Omental fat pad (tissue), 3 donors: ENCODE measurements at regions not wholly inside any gene's neighbourhood (a gene's known extent, or its start where the extent isn't known, plus 50 kb on each side); places are given as distances from the start of the nearest gene placed in this dataset.

Experiments
- ATAC-seq: fragments of 150-250 bp; one replicate; pipeline ENCODE4 v1.9.1; 2016; ENCODE audit warnings: mild to moderate bottlenecking, moderate library complexity; ENCODE audit not compliant: low FRiP score
- DNase-seq: peaks from one replicate; pipeline ENCODE4 v3.0.0-alpha.2; 2019; ENCODE audit warnings: low spot score
- TF ChIP-seq, protein P1 (sequence below), 3 donors: fragments of 450-650 bp; IDR thresholded peaks; one replicate each; pipeline ENCODE4 v1.5.1; 2016 to 2017; ENCODE audit warnings: antibody characterized with exemption in 3 of 3, mild to moderate bottlenecking in 3 of 3, moderate library complexity in 2 of 3

DNA sequence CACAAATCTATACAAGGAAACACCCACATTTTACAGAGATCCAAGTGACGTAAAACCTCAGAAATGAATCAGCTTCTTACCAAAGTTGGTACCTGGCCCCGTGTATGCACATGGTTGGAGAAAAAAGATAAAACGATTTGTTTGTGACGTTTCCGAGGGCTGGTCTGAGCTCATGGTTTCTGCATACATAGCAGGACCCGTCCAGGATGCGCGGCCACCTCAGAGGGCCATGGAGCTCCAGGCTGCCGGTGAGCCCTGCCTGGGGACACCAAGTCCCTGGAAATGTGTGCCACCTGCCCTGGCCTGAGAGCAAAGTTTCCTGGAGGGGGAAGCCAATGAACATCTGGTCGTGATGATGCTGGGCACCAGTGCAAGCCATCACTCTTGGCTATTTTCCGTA is 402.6 kb upstream of the MKI67 start:
- ATAC-seq (no peak), DNase-seq (no peak)
- TF ChIP-seq, protein P1, sequence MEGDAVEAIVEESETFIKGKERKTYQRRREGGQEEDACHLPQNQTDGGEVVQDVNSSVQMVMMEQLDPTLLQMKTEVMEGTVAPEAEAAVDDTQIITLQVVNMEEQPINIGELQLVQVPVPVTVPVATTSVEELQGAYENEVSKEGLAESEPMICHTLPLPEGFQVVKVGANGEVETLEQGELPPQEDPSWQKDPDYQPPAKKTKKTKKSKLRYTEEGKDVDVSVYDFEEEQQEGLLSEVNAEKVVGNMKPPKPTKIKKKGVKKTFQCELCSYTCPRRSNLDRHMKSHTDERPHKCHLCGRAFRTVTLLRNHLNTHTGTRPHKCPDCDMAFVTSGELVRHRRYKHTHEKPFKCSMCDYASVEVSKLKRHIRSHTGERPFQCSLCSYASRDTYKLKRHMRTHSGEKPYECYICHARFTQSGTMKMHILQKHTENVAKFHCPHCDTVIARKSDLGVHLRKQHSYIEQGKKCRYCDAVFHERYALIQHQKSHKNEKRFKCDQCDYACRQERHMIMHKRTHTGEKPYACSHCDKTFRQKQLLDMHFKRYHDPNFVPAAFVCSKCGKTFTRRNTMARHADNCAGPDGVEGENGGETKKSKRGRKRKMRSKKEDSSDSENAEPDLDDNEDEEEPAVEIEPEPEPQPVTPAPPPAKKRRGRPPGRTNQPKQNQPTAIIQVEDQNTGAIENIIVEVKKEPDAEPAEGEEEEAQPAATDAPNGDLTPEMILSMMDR (IDR thresholded peaks at IDR 0.05), result no peak

DNA sequence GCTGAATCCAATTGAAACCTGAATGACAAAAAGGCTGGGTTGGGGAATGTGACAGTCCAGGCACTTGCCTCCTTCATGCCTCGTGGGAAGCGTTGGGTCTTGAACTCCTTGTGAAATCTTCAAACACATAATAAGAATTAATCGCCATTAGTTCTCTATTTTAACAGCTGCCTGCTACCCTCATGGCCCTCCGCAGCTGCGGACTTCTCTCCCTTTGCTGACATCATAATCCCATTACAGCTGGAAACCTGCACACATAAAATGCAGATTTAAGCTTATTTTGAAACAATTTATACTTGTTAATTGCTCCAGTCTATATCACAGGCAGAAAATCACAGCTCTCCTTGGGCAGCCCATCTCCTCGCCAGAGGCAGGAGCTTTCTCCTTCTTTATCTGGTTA is 403.0 kb upstream of the MKI67 start:
- TF ChIP-seq, protein P1 (IDR thresholded peaks at IDR 0.05), result no peak
- DNase-seq (no peak), ATAC-seq (no peak)

DNA sequence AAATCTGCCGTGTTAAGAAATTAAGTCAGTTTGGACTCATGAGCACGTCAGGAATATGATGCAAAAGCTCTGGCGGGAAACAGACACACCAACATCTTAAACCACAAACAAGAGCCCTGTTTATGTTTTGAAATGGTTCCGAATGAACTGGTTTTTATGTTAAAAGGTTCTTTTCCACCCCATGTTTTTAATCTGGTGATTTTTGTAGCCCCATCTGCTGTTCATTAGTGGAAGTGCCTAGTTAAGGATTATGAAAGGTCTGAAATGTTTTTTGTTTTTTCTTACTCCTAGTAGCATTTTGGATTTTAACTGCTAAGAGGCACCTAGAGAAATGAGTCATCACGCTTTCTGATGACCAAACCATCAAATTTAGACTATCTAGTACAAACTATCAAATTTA is 404.1 kb upstream of the MKI67 start:
- DNase-seq (no peak), ATAC-seq (no peak)
- TF ChIP-seq, protein P1 (IDR thresholded peaks at IDR 0.05), result no peak

DNA sequence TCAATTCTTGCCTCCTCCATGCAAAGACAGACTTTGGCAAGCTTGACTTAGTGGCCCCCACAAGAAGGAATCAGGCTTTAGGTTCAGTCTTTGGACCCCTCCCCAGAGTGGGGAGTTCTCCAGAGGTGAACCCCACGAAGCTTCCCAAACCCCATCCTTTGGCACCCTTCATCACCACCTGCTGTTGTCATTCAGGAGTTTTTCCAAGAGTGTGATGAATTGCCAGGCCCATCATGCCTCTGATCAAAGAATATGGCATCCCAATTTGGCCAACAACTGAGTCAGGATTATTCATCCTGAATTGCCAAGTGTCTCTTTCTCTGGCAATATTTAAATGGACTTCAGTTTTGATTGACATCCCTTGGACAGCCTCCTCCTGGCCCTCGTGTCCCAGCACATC is 404.7 kb upstream of the MKI67 start:
- DNase-seq (no peak), ATAC-seq (no peak)
- TF ChIP-seq, protein P1 (IDR thresholded peaks at IDR 0.05), result no peak

DNA sequence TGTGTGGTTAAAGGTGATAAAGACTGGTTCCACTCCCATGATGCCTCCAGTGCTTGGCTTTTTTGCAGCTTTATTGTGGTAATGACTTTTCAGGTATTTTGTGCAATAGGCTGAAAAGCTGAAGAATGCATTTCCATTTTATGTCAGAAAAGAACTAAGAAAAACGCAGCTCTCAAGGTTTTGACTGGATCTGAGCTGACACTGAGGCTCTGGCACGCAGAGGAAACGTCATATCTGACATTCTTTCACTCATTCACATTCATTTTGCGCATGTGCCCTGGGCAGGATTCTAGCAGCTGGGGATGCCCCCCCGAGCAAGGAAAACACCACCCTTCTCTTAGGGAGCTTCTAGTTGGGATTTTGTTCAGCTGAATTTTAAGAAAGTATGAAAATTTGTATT is 408.5 kb upstream of the MKI67 start:
- no peak for ATAC-seq
- no peak for DNase-seq
- TF ChIP-seq, protein P1 (IDR thresholded peaks at IDR 0.05), result no peak

DNA sequence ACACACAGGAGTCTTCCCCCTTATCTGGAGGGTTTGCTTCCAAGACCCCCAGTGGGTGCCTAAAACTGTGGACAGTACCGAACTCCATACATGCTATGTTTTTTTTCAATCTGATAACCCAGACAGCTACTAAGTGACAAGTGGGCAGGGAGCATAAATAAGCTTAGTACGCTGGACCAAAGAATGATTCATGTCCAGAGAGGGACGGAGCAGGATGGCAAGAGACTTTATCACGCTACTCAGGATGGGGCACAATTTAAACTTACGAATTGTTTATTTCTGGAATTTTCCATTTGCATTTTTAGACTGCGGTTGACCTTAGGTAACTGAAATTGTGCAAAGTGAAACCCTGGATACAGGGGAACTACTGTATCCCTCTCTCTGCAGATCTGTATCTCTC is 410.0 kb upstream of the MKI67 start:
- ATAC-seq (no peak), DNase-seq (no peak)
- TF ChIP-seq, protein P1 (IDR thresholded peaks at IDR 0.05), result no peak

DNA sequence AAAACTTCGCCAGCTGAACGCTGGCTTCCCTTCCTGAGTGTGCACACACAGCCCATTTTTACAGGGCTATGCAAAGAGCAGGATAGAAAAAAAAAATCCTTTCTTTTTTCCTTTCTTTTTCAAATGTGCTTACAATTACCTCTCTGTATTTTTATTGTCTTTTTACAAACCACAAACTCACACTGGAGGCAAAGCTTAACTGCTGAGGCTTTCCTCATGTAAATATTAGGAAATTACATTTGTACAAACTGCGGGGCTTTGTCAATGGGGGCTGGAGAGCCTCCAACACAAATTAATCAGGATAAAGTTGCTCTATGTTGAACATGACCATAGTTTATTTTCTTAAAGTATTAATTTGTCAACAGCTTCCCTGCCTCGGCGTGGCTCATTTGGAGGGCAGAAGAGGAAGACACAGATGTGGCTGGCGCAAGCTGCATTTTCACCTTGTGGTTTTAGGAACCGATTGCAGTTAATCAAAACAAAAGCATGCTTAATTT is 411.7 kb upstream of the MKI67 start:
- ATAC-seq (no peak), DNase-seq (no peak)
- TF ChIP-seq, protein P1 (IDR thresholded peaks at IDR 0.05), result no peak
